ENCODE measurements at regions not wholly inside any gene's neighbourhood (a gene's known extent, or its start where the extent isn't known, plus 50 kb on each side); places are given as distances from the start of the nearest gene placed in this dataset.
"Not testable (repeated sequence)": the region's sequence is repeated elsewhere in the genome, so short reads cannot be mapped to it uniquely, and the experiment has no call there.

DNA sequence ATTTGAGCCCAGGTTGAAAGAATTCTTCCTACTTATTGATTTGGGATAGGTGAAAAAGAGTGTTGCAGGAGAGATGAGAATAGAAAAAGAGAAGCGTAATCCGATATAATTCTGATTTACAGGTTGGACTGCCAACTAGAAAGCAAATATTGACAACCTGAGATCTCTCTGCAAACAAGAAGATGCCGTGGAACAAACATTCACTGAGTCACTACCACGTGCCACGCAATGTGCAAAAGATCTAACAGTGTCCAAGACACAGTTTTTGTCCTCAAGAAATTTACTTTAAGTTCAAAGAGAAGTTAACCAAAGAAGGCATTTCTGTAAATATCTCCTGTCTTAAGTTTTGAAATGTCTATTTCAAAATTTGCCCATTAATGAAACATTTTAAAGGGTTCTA, 578.0 kb upstream of the ARID1B start:
- Histone ChIP-seq H3K9me3 (no peaks in the 10 kb centered on the region), H3K36me3 (no peaks in the 10 kb centered on the region), H3K27me3 (no peaks in the 10 kb centered on the region), H3K4me3 (no peak overlapping the region), H3K27ac (no peak overlapping the region), H3K4me1 (ENCODE audit: insufficient read depth) (no peaks in the 10 kb centered on the region)
- TF ChIP-seq EP300 (IDR thresholded peaks at IDR 0.05) (no peak), POLR2A (IDR thresholded peaks at IDR 0.05) (no peak)
- TF ChIP-seq, protein P1, sequence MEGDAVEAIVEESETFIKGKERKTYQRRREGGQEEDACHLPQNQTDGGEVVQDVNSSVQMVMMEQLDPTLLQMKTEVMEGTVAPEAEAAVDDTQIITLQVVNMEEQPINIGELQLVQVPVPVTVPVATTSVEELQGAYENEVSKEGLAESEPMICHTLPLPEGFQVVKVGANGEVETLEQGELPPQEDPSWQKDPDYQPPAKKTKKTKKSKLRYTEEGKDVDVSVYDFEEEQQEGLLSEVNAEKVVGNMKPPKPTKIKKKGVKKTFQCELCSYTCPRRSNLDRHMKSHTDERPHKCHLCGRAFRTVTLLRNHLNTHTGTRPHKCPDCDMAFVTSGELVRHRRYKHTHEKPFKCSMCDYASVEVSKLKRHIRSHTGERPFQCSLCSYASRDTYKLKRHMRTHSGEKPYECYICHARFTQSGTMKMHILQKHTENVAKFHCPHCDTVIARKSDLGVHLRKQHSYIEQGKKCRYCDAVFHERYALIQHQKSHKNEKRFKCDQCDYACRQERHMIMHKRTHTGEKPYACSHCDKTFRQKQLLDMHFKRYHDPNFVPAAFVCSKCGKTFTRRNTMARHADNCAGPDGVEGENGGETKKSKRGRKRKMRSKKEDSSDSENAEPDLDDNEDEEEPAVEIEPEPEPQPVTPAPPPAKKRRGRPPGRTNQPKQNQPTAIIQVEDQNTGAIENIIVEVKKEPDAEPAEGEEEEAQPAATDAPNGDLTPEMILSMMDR (IDR thresholded peaks at IDR 0.05): no peak
- intact Hi-C loops (cut with DNase I): no loop called here
- no peak for DNase-seq
- WGBS, 3 donors: 88 to 97% (median 95%) methylated on average over 5 of the region's 5 CpGs

DNA sequence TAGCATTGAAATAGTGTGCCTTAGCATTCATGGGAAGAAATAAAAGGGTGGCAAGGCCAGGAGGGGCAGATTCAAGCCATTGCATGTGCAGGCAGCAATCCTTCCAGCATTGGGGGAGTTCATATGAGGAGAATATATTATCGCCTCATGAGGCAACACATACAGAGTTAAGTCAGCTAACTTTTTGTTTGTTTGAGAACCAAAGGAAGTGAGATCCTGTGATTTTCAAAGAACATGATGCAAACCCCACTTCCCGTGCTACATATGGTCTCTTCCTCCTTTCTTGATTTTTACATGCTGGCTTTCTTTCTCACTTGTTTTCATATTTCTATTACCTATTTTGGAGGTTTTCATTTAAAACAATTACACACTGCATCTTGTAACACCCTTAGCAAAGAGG, 579.7 kb upstream of the ARID1B start:
- Histone ChIP-seq H3K27ac (no peak overlapping the region), H3K36me3 (no peaks in the 10 kb centered on the region), H3K4me3 (no peak overlapping the region), H3K4me1 (ENCODE audit: insufficient read depth) (no peaks in the 10 kb centered on the region), H3K27me3 (no peaks in the 10 kb centered on the region), H3K9me3 (no peaks in the 10 kb centered on the region)
- intact Hi-C loops (cut with DNase I): no loop called here
- no peak for DNase-seq
- TF ChIP-seq POLR2A (IDR thresholded peaks at IDR 0.05): no peak
- TF ChIP-seq, protein P1 (IDR thresholded peaks at IDR 0.05): no peak
- WGBS, 3 donors: 64 to 71% (median 66%) methylated on average over 2 of the region's 2 CpGs

DNA sequence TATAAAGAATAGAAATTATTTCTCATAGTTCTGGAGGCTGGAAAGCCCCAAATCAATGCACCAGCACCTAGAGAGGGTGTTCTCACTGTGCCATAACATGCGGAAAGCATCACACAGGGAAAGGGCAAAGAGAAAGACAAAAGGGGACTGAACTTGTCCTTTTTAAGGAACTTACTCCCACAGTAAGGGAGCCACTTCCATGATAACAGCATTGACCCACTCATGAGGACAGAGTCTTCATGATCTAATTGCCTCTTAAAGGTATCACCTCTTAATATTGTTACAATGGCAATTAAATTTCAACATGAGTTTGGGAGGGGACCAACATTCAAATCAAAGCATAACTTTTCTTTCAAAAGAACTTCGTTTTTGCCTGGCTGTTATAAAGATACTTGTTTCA, 582.2 kb upstream of the ARID1B start:
- H3K27ac ChIP-seq: no peak overlapping the region
- H3K9me3 ChIP-seq: no peaks in the 10 kb centered on the region
- no peaks in the 10 kb centered on the region for H3K27me3 ChIP-seq
- no peak for DNase-seq
- 86 to 91% (median 87%) methylated on average over 2 of the region's 2 CpGs for WGBS, 3 donors
- TF ChIP-seq, protein P1 (IDR thresholded peaks at IDR 0.05): no peak
- TF ChIP-seq EP300 (IDR thresholded peaks at IDR 0.05) (no peak), POLR2A (IDR thresholded peaks at IDR 0.05) (no peak)
- no peaks in the 10 kb centered on the region for H3K36me3 ChIP-seq
- intact Hi-C loops (cut with DNase I): no loop called here
- H3K4me1 ChIP-seq (ENCODE audit: insufficient read depth): no peaks in the 10 kb centered on the region
- H3K4me3 ChIP-seq: no peak overlapping the region

DNA sequence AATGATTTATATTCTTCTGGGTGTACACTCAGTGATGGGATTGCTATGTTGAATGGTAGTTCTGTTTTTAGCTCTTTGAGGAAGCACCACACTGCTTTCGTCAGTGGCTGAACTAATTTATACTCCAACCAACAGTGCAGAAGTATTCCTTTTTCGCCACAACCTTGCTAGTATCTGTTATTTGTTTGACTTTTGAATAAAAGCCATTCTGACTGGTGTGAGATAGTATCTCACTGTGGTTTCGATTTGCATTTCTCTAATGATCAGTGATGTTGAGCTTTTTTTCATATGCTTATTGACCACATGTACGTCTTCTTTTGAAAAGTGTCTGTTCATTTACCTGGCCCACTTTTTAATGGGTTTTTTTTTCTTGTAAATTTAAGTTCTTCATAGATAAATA, 583.8 kb upstream of the ARID1B start:
- H3K9me3 ChIP-seq: no peaks in the 10 kb centered on the region
- 94 to 96% (median 95%) methylated on average over 4 of the region's 4 CpGs for WGBS, 3 donors
- TF ChIP-seq, protein P1 (IDR thresholded peaks at IDR 0.05): no peak
- TF ChIP-seq EP300 (IDR thresholded peaks at IDR 0.05) (no peak), POLR2A (IDR thresholded peaks at IDR 0.05) (no peak)
- H3K4me3 ChIP-seq: no peak overlapping the region
- H3K4me1 ChIP-seq (ENCODE audit: insufficient read depth): no peaks in the 10 kb centered on the region
- DNase-seq: no peak
- H3K27ac ChIP-seq: no peak overlapping the region
- intact Hi-C loops (cut with DNase I): no loop called here
- H3K36me3 ChIP-seq: no peaks in the 10 kb centered on the region
- no peaks in the 10 kb centered on the region for H3K27me3 ChIP-seq

DNA sequence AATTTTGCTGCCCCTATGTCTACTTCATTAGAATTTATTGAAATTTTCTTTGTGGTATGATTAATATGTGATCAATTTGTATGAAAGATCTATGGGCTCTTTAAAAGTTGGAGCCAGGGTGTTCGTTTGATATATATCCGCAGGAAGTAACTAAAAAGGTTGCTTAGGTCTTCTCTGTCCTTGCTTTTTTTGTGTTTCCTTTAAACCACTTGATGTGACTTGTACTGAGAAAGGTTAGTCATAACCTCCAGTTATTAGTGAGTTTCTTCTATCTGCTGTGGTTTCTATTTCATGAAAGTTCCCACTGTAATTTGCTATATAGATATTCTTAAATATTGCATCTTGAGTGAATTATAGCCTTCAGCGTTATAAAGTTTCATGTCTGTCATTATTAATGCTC, 585.3 kb upstream of the ARID1B start:
- no peak for DNase-seq
- H3K4me3 ChIP-seq: no peak overlapping the region
- no peaks in the 10 kb centered on the region for H3K4me1 ChIP-seq (ENCODE audit: insufficient read depth)
- H3K27ac ChIP-seq: no peak overlapping the region
- 83 to 90% (median 84%) methylated on average over 3 of the region's 3 CpGs for WGBS, 3 donors
- H3K9me3 ChIP-seq: no peaks in the 10 kb centered on the region
- intact Hi-C loops (cut with DNase I): no loop called here
- H3K36me3 ChIP-seq: no peaks in the 10 kb centered on the region
- H3K27me3 ChIP-seq: no peaks in the 10 kb centered on the region
- TF ChIP-seq, protein P1 (IDR thresholded peaks at IDR 0.05): no peak
- no peak for TF ChIP-seq EP300 (IDR thresholded peaks at IDR 0.05)

DNA sequence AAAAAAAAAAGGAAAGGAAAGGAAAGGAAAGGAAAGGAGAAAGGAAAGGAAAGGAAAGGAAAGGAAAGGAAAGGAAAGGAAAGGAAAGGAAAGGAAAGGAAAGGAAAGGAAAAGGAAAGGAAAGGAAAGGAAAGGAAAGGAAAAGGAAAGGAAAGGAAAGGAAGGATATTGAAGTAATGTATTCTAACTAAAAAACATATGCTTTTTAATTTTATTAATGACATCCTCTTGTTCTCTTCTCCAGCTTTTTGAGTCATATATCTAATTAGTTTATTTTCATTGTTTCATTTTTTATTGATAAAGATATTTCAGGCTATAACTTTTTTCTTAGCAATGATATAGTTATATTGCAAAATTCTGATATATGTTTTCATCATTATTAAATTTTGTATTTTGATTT, 585.8 kb upstream of the ARID1B start:
- intact Hi-C loops (cut with DNase I); H3K27ac ChIP-seq; DNase-seq; H3K27me3 ChIP-seq; H3K36me3 ChIP-seq; H3K9me3 ChIP-seq; H3K4me3 ChIP-seq; H3K4me1 ChIP-seq (ENCODE audit: insufficient read depth): not testable (repeated sequence)
